ENCODE measurements at regions not wholly inside any gene's neighbourhood (a gene's known extent, or its start where the extent isn't known, plus 50 kb on each side); places are given as distances from the start of the nearest gene placed in this dataset.
A peak's percentile ranks its signal among the peaks of the same experiment; 100 is the strongest.

DNA sequence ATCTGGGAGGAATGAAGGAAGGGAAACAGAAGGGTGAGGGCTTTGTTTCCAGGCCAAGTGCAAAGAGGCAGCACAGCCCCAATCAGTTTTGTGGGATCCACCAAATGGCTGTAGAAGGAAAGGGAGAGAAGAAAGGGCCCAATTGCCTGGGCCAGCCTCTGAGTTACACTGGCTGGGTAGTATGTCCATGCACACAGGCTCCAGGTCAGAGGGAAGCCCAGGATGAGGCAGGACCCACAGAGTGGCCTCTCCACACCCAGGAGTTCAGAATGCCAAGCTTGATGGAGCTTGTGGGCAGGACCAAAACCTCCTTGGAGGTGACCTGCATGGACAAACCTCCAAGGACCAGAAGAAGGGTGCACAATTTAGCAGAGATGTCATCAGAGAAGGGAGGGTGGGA, 178.2 kb upstream of the TSHZ3 start:
- Histone ChIP-seq H3K9ac (replicated peaks in 1 of 4; ENCODE audit: extremely low read depth in 1 of 4, low read depth in 3 of 4, low read length in 3 of 4) (no peak overlapping the region), H3K4me1 (replicated peaks in 1 of 4; ENCODE audit: control insufficient read depth in 3 of 4, insufficient read depth in 4 of 4, low read length in 3 of 4) (no peaks in the 10 kb centered on the region), H3K4me3 (ENCODE audit: extremely low read depth in 1 of 4, insufficient read depth in 2 of 4, low read depth in 3 of 4, low read length in 4 of 4) (no peak overlapping the region), H2BK5ac (ENCODE audit: low read depth, low read length) (no peak overlapping the region), H3K27me3 (replicated peaks in 1 of 4; ENCODE audit: control insufficient read depth in 3 of 4, extremely low read depth in 1 of 4, insufficient read depth in 3 of 4, low read length in 3 of 4) (no peaks in the 10 kb centered on the region), H2AFZ (ENCODE audit: low read length) (no peak overlapping the region), H3K56ac (replicated peaks; ENCODE audit: insufficient read length, low read depth, low read length) (no peak overlapping the region), H3K79me1 (ENCODE audit: low read depth, low read length) (no peaks in the 10 kb centered on the region), H2AK5ac (ENCODE audit: low read depth, low read length) (no peak overlapping the region), H4K5ac (ENCODE audit: insufficient read length, low read depth, low read length) (no peak overlapping the region), H3K14ac (ENCODE audit: insufficient read length) (no peak overlapping the region), H2BK120ac (replicated peaks; ENCODE audit: low read depth, low read length) (no peak overlapping the region), H3K79me2 (ENCODE audit: control insufficient read depth in 1 of 2, insufficient read depth in 2 of 2, low read length in 2 of 2) (no peaks in the 10 kb centered on the region), H2BK20ac (ENCODE audit: low read length) (no peak overlapping the region), H3K23ac (ENCODE audit: insufficient read length) (no peak overlapping the region), H3K36me3 (ENCODE audit: control insufficient read depth in 2 of 4, insufficient read depth in 4 of 4, low read length in 3 of 4) (peaks cover 0 to 3% (median 0%) of the 10 kb centered on the region in 4 experiments; a peak in 2 of 8 replicates), H3K23me2 (ENCODE audit: low read depth, low read length) (no peaks in the 10 kb centered on the region), H4K91ac (replicated peaks; ENCODE audit: insufficient read length, low read length) (no peak overlapping the region), H4K20me1 (replicated peaks in 1 of 2; ENCODE audit: control insufficient read depth in 1 of 2, insufficient read depth in 2 of 2, low read length in 2 of 2) (no peaks in the 10 kb centered on the region), H2BK12ac (ENCODE audit: low read depth, low read length) (no peak overlapping the region), H3K4me2 (ENCODE audit: insufficient read depth in 1 of 2, low read depth in 2 of 2, low read length in 2 of 2) (no peak overlapping the region), H3K4ac (replicated peaks; ENCODE audit: insufficient read length, low read depth, low read length) (no peak overlapping the region), H3K9me3 (ENCODE audit: insufficient read depth in 2 of 2, low read depth in 1 of 2, low read length in 1 of 2) (peaks cover 8 to 9% of the 10 kb centered on the region in 2 experiments; a peak in 2 of 4 replicates), H3K27ac (ENCODE audit: low read depth, low read length) (no peak overlapping the region), H2BK15ac (ENCODE audit: low read length) (no peak overlapping the region), H3K18ac (ENCODE audit: extremely low read depth, low read length) (no peak overlapping the region), H4K8ac (ENCODE audit: extremely low read depth, insufficient read depth, low read length) (no peak overlapping the region)
- DNase-seq (ENCODE audit: low read depth in 1 of 2, low spot score in 2 of 2) (peak in 1 of 2 experiments; percentile 13), FAIRE-seq (no peak)
- ChIA-PET CTCF (ENCODE audit: partially characterized antibody) (interaction anchor here (0.6 kb wide), 1 partner anchor 1758 kb away, joined by 3 read pairs; no protein-coding TSS in a partner anchor), POLR2A (ENCODE audit: partially characterized antibody) (no interaction called here)
- no peak for TF ChIP-seq CTBP2 (IDR thresholded peaks at IDR 0.05; ENCODE audit: borderline replicate concordance, insufficient read depth, insufficient read length, low read length)
- TF ChIP-seq EZH2 (IDR thresholded peaks at IDR 0.05; ENCODE audit: low read depth, low read length, severe bottlenecking), result no peak
